Chondrocyte (in vitro differentiated cells): ENCODE measurements at regions not wholly inside any gene's neighbourhood (a gene's known extent, or its start where the extent isn't known, plus 50 kb on each side); places are given as distances from the start of the nearest gene placed in this dataset.

ENCODE experiments used
- DNase-seq: peaks from one replicate; pipeline ENCODE4 v3.0.0; 2021; ENCODE audit warnings: mixed read lengths, low spot score
- H3K27ac Mint-ChIP-seq: one replicate; pipeline ENCODE4 v1.8.0; 2021; ENCODE audit warnings: mild to moderate bottlenecking, moderate library complexity, mixed read lengths; ENCODE audit not compliant: unreplicated experiment
- H3K27me3 Mint-ChIP-seq: 2 replicates; pipeline ENCODE4 v1.8.0; 2021; ENCODE audit warnings: low read depth, mixed read lengths
- H3K36me3 Mint-ChIP-seq: 2 replicates; pipeline ENCODE4 v1.8.0; 2021; ENCODE audit warnings: low read depth, mixed read lengths
- H3K4me1 Mint-ChIP-seq: 2 replicates; pipeline ENCODE4 v1.8.0; 2021; ENCODE audit warnings: low read depth, mild to moderate bottlenecking, mixed read lengths
- H3K4me3 Mint-ChIP-seq: one replicate; pipeline ENCODE4 v1.8.0; 2021; ENCODE audit warnings: mild to moderate bottlenecking, moderate library complexity, mixed read lengths; ENCODE audit not compliant: unreplicated experiment
- H3K9me3 Mint-ChIP-seq: 2 replicates; pipeline ENCODE4 v1.8.0; 2021; ENCODE audit warnings: low read depth, mixed read lengths
- TF ChIP-seq, protein P1 (sequence below): fragments of 200-600 bp; sonication (generic); IDR thresholded peaks from 2 replicates; pipeline ENCODE4 v1.5.0; 2021; ENCODE audit warnings: antibody characterized with exemption, mild to moderate bottlenecking, moderate library complexity

- H3K4me1 Mint-ChIP-seq, result no peaks in the 10 kb centered on the region
- DNase-seq, result no peak
- TF ChIP-seq, protein P1, sequence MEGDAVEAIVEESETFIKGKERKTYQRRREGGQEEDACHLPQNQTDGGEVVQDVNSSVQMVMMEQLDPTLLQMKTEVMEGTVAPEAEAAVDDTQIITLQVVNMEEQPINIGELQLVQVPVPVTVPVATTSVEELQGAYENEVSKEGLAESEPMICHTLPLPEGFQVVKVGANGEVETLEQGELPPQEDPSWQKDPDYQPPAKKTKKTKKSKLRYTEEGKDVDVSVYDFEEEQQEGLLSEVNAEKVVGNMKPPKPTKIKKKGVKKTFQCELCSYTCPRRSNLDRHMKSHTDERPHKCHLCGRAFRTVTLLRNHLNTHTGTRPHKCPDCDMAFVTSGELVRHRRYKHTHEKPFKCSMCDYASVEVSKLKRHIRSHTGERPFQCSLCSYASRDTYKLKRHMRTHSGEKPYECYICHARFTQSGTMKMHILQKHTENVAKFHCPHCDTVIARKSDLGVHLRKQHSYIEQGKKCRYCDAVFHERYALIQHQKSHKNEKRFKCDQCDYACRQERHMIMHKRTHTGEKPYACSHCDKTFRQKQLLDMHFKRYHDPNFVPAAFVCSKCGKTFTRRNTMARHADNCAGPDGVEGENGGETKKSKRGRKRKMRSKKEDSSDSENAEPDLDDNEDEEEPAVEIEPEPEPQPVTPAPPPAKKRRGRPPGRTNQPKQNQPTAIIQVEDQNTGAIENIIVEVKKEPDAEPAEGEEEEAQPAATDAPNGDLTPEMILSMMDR, result no peak
- H3K9me3 Mint-ChIP-seq, result no peaks in the 10 kb centered on the region
- H3K36me3 Mint-ChIP-seq, result no peaks in the 10 kb centered on the region
- no peak overlapping the region for H3K27ac Mint-ChIP-seq
- no peaks in the 10 kb centered on the region for H3K27me3 Mint-ChIP-seq
- H3K4me3 Mint-ChIP-seq, result no peak overlapping the region
Observed at GRCh38 chr16:7805686-7806396, 473.2 kb downstream of the RBFOX1 start.

DNA sequence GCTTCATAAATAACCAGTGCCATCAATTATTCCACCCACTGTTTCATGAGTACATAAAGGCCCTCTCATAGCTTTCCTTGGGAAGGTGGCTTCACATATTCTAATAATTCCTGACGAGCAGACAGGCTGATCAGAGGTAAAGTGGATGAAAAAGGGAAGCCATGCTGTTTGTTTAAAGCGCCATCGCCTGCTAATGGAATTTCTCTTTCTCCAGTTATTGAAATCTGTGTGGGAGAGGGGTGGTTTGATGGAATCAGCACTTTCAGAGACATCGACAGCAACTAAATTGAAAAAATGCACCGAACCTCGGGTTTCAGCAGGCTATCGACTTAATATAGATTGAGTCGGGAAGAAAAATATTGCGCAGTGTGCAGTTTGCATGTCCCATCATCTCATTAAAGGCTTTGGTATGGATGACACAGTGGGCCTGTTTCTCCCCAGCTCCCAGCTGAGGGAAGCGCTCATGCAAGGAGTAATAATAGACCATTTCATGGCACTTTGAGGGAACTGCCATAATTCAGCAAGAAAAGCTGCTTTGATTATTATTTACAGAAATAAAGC, 472.1 kb downstream of the RBFOX1 start:
- Mint-ChIP-seq H3K4me3 (no peak overlapping the region), H3K9me3 (no peaks in the 10 kb centered on the region), H3K36me3 (no peaks in the 10 kb centered on the region), H3K4me1 (no peaks in the 10 kb centered on the region), H3K27me3 (no peaks in the 10 kb centered on the region), H3K27ac (no peak overlapping the region)
- TF ChIP-seq, protein P1, result no peak
- DNase-seq, result no peak

- Mint-ChIP-seq H3K4me3 (no peak overlapping the region), H3K27me3 (no peaks in the 10 kb centered on the region), H3K9me3 (peaks cover 11% of the 10 kb centered on the region), H3K36me3 (no peaks in the 10 kb centered on the region), H3K27ac (no peak overlapping the region), H3K4me1 (no peaks in the 10 kb centered on the region)
- no peak for DNase-seq
- TF ChIP-seq, protein P1, result no peak
Observed at GRCh38 chr16:7792346-7792745, 459.7 kb downstream of the RBFOX1 start.

- Mint-ChIP-seq H3K27me3 (no peaks in the 10 kb centered on the region), H3K4me3 (no peak overlapping the region), H3K27ac (no peak overlapping the region), H3K4me1 (no peaks in the 10 kb centered on the region), H3K9me3 (peaks cover 7% of the 10 kb centered on the region), H3K36me3 (no peaks in the 10 kb centered on the region)
- no peak for DNase-seq
- TF ChIP-seq, protein P1, result no peak
Observed at GRCh38 chr16:7791028-7791590, 458.5 kb downstream of the RBFOX1 start.

- no peak overlapping the region for H3K27ac Mint-ChIP-seq
- TF ChIP-seq, protein P1, result no peak
- H3K4me3 Mint-ChIP-seq, result no peak overlapping the region
- no peaks in the 10 kb centered on the region for H3K36me3 Mint-ChIP-seq
- DNase-seq, result no peak
- no peaks in the 10 kb centered on the region for H3K27me3 Mint-ChIP-seq
- H3K4me1 Mint-ChIP-seq, result no peaks in the 10 kb centered on the region
- peaks cover 36% of the 10 kb centered on the region for H3K9me3 Mint-ChIP-seq
Observed at GRCh38 chr16:7775072-7775488, 442.4 kb downstream of the RBFOX1 start.
